Fibroblast of the aortic adventitia (primary cell): ENCODE measurements at regions not wholly inside any gene's neighbourhood (a gene's known extent, or its start where the extent isn't known, plus 50 kb on each side); places are given as distances from the start of the nearest gene placed in this dataset.

Source experiments
- DNase-seq: peaks from one replicate; pipeline ENCODE4 v3.0.0-alpha.2; 2010; ENCODE audit warnings: low read depth
- H3K4me3 ChIP-seq: 2 replicates; pipeline ENCODE4 v1.5.1; 2011; ENCODE audit warnings: low read depth, mild to moderate bottlenecking, control low read depth, low read length, moderate library complexity
- TF ChIP-seq, protein P1 (sequence below): IDR thresholded peaks from 2 replicates; pipeline ENCODE4 v1.5.1; 2011; ENCODE audit warnings: mild to moderate bottlenecking, low read length, control low read depth, inconsistent platforms; ENCODE audit not compliant: insufficient read depth

DNA sequence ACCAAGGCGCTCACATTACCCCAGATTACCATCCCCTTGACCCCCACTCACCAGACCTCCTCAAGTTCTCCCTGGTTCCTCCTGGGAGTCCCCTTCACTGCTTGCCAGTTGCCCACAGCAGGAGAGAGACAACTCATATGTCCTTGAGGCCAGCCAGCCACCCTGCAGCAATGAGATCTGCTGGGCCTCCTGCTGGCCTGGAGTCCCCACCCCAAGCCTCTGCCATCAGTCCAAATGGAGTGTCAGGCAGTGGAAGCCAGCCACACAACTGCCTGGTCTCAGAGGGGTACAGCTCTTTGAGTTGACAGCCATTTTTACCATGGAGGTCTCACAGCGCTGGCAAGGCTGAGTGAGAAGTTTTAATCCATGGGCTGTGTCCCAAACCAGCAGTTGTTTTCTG, 53.0 kb upstream of the EXOC4 start:
- TF ChIP-seq, protein P1, sequence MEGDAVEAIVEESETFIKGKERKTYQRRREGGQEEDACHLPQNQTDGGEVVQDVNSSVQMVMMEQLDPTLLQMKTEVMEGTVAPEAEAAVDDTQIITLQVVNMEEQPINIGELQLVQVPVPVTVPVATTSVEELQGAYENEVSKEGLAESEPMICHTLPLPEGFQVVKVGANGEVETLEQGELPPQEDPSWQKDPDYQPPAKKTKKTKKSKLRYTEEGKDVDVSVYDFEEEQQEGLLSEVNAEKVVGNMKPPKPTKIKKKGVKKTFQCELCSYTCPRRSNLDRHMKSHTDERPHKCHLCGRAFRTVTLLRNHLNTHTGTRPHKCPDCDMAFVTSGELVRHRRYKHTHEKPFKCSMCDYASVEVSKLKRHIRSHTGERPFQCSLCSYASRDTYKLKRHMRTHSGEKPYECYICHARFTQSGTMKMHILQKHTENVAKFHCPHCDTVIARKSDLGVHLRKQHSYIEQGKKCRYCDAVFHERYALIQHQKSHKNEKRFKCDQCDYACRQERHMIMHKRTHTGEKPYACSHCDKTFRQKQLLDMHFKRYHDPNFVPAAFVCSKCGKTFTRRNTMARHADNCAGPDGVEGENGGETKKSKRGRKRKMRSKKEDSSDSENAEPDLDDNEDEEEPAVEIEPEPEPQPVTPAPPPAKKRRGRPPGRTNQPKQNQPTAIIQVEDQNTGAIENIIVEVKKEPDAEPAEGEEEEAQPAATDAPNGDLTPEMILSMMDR = no peak
- no peak overlapping the region for H3K4me3 ChIP-seq

DNA sequence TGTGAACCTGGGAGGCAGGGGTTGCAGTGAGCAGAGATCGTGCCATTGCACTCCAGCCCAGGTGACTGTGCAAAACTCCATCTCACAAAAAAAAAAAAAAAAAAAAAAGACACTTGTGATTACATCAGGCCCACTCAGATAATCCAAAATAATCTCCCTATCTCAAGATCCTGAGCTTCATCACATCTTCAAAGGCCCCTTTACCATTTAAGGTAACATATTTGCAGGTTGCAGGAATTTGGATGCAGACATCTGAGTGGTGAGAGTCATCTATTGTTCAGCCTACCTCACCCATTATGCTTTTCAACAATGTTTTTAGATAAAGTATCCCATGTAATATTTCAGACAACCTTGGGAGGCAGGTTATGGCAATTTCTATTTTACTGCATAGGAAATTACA, 51.4 kb upstream of the EXOC4 start:
- DNase-seq = no peak
- TF ChIP-seq, protein P1 = no peak

More for the DNA sequence above, 53.0 kb upstream of the EXOC4 start:
- no peak for DNase-seq

DNA sequence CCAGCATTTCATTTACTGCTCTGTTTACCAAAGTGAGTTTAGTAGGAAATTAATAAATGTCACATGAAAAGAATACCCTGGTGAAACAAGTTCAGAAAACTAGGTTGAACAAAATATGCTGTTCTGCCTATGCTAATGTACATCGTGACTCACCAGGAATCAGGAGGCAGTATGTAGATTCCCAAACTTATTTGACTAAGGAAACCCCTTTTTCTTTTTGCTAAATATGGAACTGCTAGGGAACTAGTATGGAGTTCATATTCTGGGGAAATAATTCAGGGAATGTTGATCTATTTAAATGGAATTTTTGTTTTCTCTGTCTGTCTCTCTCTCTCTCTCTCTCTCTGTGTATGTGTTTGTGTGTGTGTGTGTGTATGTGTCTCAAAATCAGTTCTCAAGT, 49.9 kb upstream of the EXOC4 start:
- no peak for DNase-seq
- no peak overlapping the region for H3K4me3 ChIP-seq
- TF ChIP-seq, protein P1 = no peak

More for the DNA sequence above, 51.4 kb upstream of the EXOC4 start:
- no peak overlapping the region for H3K4me3 ChIP-seq
